Gastroesophageal sphincter (tissue), 4 donors: ENCODE measurements at regions not wholly inside any gene's neighbourhood (a gene's known extent, or its start where the extent isn't known, plus 50 kb on each side); places are given as distances from the start of the nearest gene placed in this dataset.

Source experiments
- ATAC-seq: fragments of 150-250 bp; one replicate; pipeline ENCODE4 v1.9.1; 2016; ENCODE audit warnings: mild to moderate bottlenecking, moderate library complexity
- H3K27ac ChIP-seq, 4 donors: fragments of 200-600 bp; sonication (generic) in 3 of 4; 1 replicate in 3 of 4; 2 replicates in 1 of 4; pipeline ENCODE4 v1.5.1; 2016 to 2019
- H3K27me3 ChIP-seq: fragments of 200-600 bp; sonication (generic); one replicate; pipeline ENCODE4 v1.5.1; 2019
- H3K36me3 ChIP-seq, 2 donors: fragments of 200-600 bp; sonication (generic); one replicate each; pipeline ENCODE4 v1.5.1; 2019; ENCODE audit warnings: control low read depth in 1 of 2
- H3K4me1 ChIP-seq, 3 donors: fragments of 200-600 bp; sonication (generic); 1 replicate in 2 of 3; 2 replicates in 1 of 3; pipeline ENCODE4 v1.5.1; 2016 to 2019; ENCODE audit warnings: control low read depth in 2 of 3
- H3K4me3 ChIP-seq, 2 donors: fragments of 200-600 bp; sonication (generic); one replicate each; pipeline ENCODE4 v1.5.1; 2019; ENCODE audit warnings: mild to moderate bottlenecking in 1 of 2, moderate library complexity in 1 of 2
- H3K9me3 ChIP-seq, 3 donors: fragments of 200-600 bp; sonication (generic); one replicate each; pipeline ENCODE4 v1.5.1; 2017 to 2019; ENCODE audit warnings: control low read depth in 2 of 3
- EP300 ChIP-seq: sonication (generic); formaldehyde crosslinking; IDR thresholded peaks from one replicate; pipeline ENCODE4 v1.6.1; 2017; ENCODE audit warnings: antibody characterized with exemption, mild to moderate bottlenecking
- POLR2A ChIP-seq, 2 donors: fragments of 450-650 bp; IDR thresholded peaks; one replicate each; pipeline ENCODE4 v1.6.1; 2017; ENCODE audit warnings: antibody characterized with exemption in 2 of 2, mild to moderate bottlenecking in 2 of 2, moderate library complexity in 1 of 2
- POLR2AphosphoS5 ChIP-seq: sonication (generic); formaldehyde crosslinking; IDR thresholded peaks from one replicate; pipeline ENCODE4 v1.6.1; 2017; ENCODE audit warnings: antibody characterized with exemption
- WGBS, 2 donors: methylation state at CpG; one replicate each; pipeline ENCODE4 v1.1.5; 2018; ENCODE audit warnings: low coverage in 1 of 2; 5-methylcytosine and 5-hydroxymethylcytosine counted together
- TF ChIP-seq, protein P1 (sequence below), 4 experiments: fragments of 200-600 bp in 2 of 4; fragments of 450-650 bp in 2 of 4; sonication (generic) in 1 of 4; IDR thresholded peaks; one replicate each; pipeline ENCODE4 v1.5.1; 2017 to 2019; ENCODE audit warnings: antibody characterized with exemption in 4 of 4, mild to moderate bottlenecking in 2 of 4, moderate library complexity in 2 of 4

DNA sequence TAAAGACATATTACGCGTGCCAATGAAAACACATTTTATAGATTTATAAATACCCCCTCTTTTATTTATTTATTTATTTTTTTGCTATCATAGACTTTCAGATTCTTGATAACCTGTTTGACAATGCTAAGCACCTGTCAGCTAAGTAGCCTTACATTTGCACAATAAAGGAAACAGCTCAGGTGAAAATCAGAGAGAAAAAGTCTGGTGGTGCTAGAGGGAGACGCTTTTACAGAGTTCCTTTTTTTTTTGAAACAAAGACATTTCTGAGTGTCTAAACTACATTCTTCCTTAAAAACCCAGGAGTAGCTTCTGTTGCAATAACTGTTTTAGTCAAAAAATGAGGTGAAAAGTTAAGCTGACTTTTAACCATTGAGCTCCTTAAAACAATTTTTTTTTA lies 1611.6 kb downstream of the NCAM2 start:
- H3K4me1 ChIP-seq, result no peaks in the 10 kb centered on the region
- H3K27me3 ChIP-seq, result no peaks in the 10 kb centered on the region
- H3K36me3 ChIP-seq, result no peaks in the 10 kb centered on the region
- ATAC-seq, result no peak
- no peak overlapping the region for H3K27ac ChIP-seq
- TF ChIP-seq, protein P1, sequence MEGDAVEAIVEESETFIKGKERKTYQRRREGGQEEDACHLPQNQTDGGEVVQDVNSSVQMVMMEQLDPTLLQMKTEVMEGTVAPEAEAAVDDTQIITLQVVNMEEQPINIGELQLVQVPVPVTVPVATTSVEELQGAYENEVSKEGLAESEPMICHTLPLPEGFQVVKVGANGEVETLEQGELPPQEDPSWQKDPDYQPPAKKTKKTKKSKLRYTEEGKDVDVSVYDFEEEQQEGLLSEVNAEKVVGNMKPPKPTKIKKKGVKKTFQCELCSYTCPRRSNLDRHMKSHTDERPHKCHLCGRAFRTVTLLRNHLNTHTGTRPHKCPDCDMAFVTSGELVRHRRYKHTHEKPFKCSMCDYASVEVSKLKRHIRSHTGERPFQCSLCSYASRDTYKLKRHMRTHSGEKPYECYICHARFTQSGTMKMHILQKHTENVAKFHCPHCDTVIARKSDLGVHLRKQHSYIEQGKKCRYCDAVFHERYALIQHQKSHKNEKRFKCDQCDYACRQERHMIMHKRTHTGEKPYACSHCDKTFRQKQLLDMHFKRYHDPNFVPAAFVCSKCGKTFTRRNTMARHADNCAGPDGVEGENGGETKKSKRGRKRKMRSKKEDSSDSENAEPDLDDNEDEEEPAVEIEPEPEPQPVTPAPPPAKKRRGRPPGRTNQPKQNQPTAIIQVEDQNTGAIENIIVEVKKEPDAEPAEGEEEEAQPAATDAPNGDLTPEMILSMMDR (IDR thresholded peaks at IDR 0.05), result no peak
- no peak for TF ChIP-seq POLR2AphosphoS5
- no peak for TF ChIP-seq POLR2A (IDR thresholded peaks at IDR 0.05)
- no peak for TF ChIP-seq EP300
- 72 to 82% methylated on average over 3 of the region's 3 CpGs for WGBS, 2 donors
- H3K4me3 ChIP-seq, result no peak overlapping the region
- no peaks in the 10 kb centered on the region for H3K9me3 ChIP-seq

DNA sequence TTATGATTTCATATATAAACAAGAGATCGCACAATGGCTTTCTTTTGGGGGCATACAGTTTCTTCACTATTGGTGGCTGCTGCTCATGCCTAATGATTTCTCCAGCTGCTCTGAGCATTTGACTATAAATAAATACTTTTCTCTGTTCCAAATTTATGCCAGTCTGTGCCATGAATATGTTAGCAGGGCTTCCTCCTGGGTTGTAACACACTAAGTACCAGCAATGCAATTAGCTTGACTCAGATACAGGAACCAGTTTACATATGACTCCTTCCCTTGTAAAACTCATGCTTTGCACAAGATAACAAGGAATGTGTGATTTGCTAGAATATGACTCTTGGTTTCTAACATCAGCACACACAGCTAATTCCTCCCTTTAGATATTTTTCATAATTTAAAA lies 1629.7 kb downstream of the NCAM2 start:
- no peak overlapping the region for H3K27ac ChIP-seq
- H3K36me3 ChIP-seq, result no peaks in the 10 kb centered on the region
- H3K4me1 ChIP-seq, result no peaks in the 10 kb centered on the region
- no peaks in the 10 kb centered on the region for H3K9me3 ChIP-seq
- WGBS, 2 donors, result 20 to 55% methylated on average over 1 of the region's 1 CpG
- ATAC-seq, result no peak
- H3K27me3 ChIP-seq, result no peaks in the 10 kb centered on the region
- no peak overlapping the region for H3K4me3 ChIP-seq
- TF ChIP-seq POLR2AphosphoS5, result no peak
- no peak for TF ChIP-seq POLR2A (IDR thresholded peaks at IDR 0.05)

GRCh38 chr21:22630953-22631465 lies 1632.8 kb downstream of the NCAM2 start:
- H3K4me3 ChIP-seq, result no peak overlapping the region
- no peaks in the 10 kb centered on the region for H3K9me3 ChIP-seq
- no peaks in the 10 kb centered on the region for H3K36me3 ChIP-seq
- H3K27me3 ChIP-seq, result no peaks in the 10 kb centered on the region
- ATAC-seq, result no peak
- no peak overlapping the region for H3K27ac ChIP-seq
- H3K4me1 ChIP-seq, result no peaks in the 10 kb centered on the region
- WGBS, 2 donors, result 88 to 94% methylated on average over 2 to 3 of the region's 3 CpGs
- no peak for TF ChIP-seq POLR2AphosphoS5
- no peak for TF ChIP-seq POLR2A (IDR thresholded peaks at IDR 0.05)
- TF ChIP-seq, protein P1 (IDR thresholded peaks at IDR 0.05), result no peak
- no peak for TF ChIP-seq EP300

DNA sequence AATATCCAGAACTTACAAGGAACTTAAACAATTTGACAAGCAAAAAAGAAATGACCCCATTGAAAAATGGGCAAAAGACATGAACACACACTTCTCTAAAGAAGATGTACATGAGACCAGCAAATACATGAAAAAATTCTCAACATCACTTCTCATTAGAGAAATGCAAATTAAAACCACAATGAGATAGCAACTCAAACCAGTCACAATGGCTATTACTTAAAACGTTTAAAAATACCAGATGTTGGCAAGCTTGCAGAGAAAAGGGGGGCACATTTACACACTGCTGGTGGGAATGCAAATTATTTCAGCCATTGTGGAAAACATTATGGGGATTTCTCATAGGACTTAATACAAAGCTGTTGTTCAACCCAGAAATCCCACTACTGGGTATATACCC lies 1634.0 kb downstream of the NCAM2 start:
- H3K4me3 ChIP-seq, result no peak overlapping the region
- no peaks in the 10 kb centered on the region for H3K4me1 ChIP-seq
- ATAC-seq, result no peak
- no peak for TF ChIP-seq EP300
- TF ChIP-seq POLR2AphosphoS5, result no peak
- TF ChIP-seq POLR2A (IDR thresholded peaks at IDR 0.05), result no peak
- TF ChIP-seq, protein P1 (IDR thresholded peaks at IDR 0.05), result no peak
- WGBS, 2 donors, result 33 to 50% methylated on average over 1 of the region's 1 CpG
- no peaks in the 10 kb centered on the region for H3K27me3 ChIP-seq
- H3K36me3 ChIP-seq, result no peaks in the 10 kb centered on the region
- H3K27ac ChIP-seq, result no peak overlapping the region
- no peaks in the 10 kb centered on the region for H3K9me3 ChIP-seq

- H3K27ac ChIP-seq, result no peak overlapping the region
- 58 to 63% methylated on average over 3 of the region's 3 CpGs for WGBS, 2 donors
- no peaks in the 10 kb centered on the region for H3K27me3 ChIP-seq
- no peak for ATAC-seq
- H3K4me1 ChIP-seq, result no peaks in the 10 kb centered on the region
- no peak overlapping the region for H3K4me3 ChIP-seq
- no peaks in the 10 kb centered on the region for H3K36me3 ChIP-seq
- no peaks in the 10 kb centered on the region for H3K9me3 ChIP-seq
- TF ChIP-seq, protein P1 (IDR thresholded peaks at IDR 0.05), result no peak
- TF ChIP-seq POLR2A (IDR thresholded peaks at IDR 0.05) (no peak), EP300 (no peak), POLR2AphosphoS5 (no peak)
These were observed 1651.0 kb downstream of the NCAM2 start for GRCh38 chr21:22649246-22649645.
